CD14-positive monocyte (primary cell): ENCODE measurements at regions not wholly inside any gene's neighbourhood (a gene's known extent, or its start where the extent isn't known, plus 50 kb on each side); places are given as distances from the start of the nearest gene placed in this dataset.

ENCODE experiments used
- DNase-seq, 3 donors: peaks; one replicate each; pipeline ENCODE4 v3.0.0-alpha.2; 2011 to 2022
- H2AFZ ChIP-seq: 2 replicates; pipeline ENCODE4 v1.6.0; 2012; ENCODE audit warnings: mild to moderate bottlenecking, low read depth, low read length, inconsistent platforms; ENCODE audit not compliant: insufficient read depth, poor library complexity, severe bottlenecking
- H3K27ac ChIP-seq, 2 donors: 1 replicate in 1 of 2; 2 replicates in 1 of 2; pipeline ENCODE4 v1.5.1; 2012 to 2013; ENCODE audit warnings: low read length in 2 of 2, control low read depth in 1 of 2, inconsistent platforms in 1 of 2, low read depth in 1 of 2, mild to moderate bottlenecking in 1 of 2
- H3K27me3 ChIP-seq, 2 donors: one replicate each; pipeline versions ENCODE4 v1.6.0 to v1.6.1; 2011 to 2013; ENCODE audit warnings: low read length in 2 of 2; ENCODE audit not compliant: control insufficient read depth in 2 of 2, insufficient read depth in 2 of 2
- H3K36me3 ChIP-seq, 2 donors: replicated peaks in 1 of 2; 1 replicate in 1 of 2; 2 replicates in 1 of 2; pipeline versions ENCODE4 v1.5.1 to v1.6.1; 2012 to 2013; ENCODE audit warnings: low read length in 2 of 2, control low read depth in 1 of 2, inconsistent platforms in 1 of 2, mild to moderate bottlenecking in 1 of 2; ENCODE audit not compliant: insufficient read depth in 2 of 2, control insufficient read depth in 1 of 2
- H3K4me1 ChIP-seq, 2 donors: 1 replicate in 1 of 2; 2 replicates in 1 of 2; pipeline versions ENCODE4 v1.5.1 to v1.6.1; 2012 to 2013; ENCODE audit warnings: low read length in 2 of 2, control low read depth in 1 of 2, inconsistent platforms in 1 of 2, mild to moderate bottlenecking in 1 of 2, moderate library complexity in 1 of 2; ENCODE audit not compliant: insufficient read depth in 2 of 2, control insufficient read depth in 1 of 2
- H3K4me2 ChIP-seq: replicated peaks from 2 replicates; pipeline ENCODE3; 2012; ENCODE audit warnings: low read length, moderate library complexity, mild to moderate bottlenecking; ENCODE audit not compliant: poor library complexity, severe bottlenecking; ENCODE audit errors: extremely low read depth
- H3K4me3 ChIP-seq, 3 experiments: fragments of 200-600 bp in 1 of 3; sonication (generic) in 1 of 3; replicated peaks in 1 of 3; 1 replicate in 2 of 3; 2 replicates in 1 of 3; pipeline ENCODE4 v1.5.1; 2011 to 2013; ENCODE audit warnings: low read length in 3 of 3, mild to moderate bottlenecking in 3 of 3, control low read depth in 2 of 3, low read depth in 2 of 3, inconsistent platforms in 1 of 3, moderate library complexity in 1 of 3
- H3K79me2 ChIP-seq: 2 replicates; pipeline ENCODE4 v1.6.0; 2012; ENCODE audit warnings: mild to moderate bottlenecking, control low read depth, inconsistent platforms, low read length, moderate library complexity; ENCODE audit not compliant: insufficient read depth
- H3K9ac ChIP-seq: 2 replicates; pipeline ENCODE4 v1.6.0; 2017; ENCODE audit warnings: low read length, mild to moderate bottlenecking; ENCODE audit not compliant: insufficient read depth, poor library complexity, severe bottlenecking
- H3K9me3 ChIP-seq, 2 donors: replicated peaks in 1 of 2; 1 replicate in 1 of 2; 2 replicates in 1 of 2; pipeline versions ENCODE4 v1.5.1 to v1.6.1; 2012 to 2013; ENCODE audit warnings: low read length in 2 of 2, control low read depth in 1 of 2; ENCODE audit not compliant: control insufficient read depth in 1 of 2, insufficient read depth in 1 of 2
- H4K20me1 ChIP-seq: 2 replicates; pipeline ENCODE4 v1.6.0; 2012; ENCODE audit warnings: mild to moderate bottlenecking, low read length, control low read depth, moderate library complexity; ENCODE audit not compliant: insufficient read depth
- H3K27ac Mint-ChIP-seq, 7 donors: one replicate each; pipeline ENCODE4 v1.8.0; 2020; ENCODE audit warnings: mild to moderate bottlenecking in 7 of 7, mixed read lengths in 7 of 7, moderate library complexity in 6 of 7, inconsistent platforms in 2 of 7
- H3K27me3 Mint-ChIP-seq, 3 donors: one replicate each; pipeline ENCODE4 v1.8.0; 2021 to 2022; ENCODE audit warnings: low read depth in 3 of 3, mild to moderate bottlenecking in 3 of 3, mixed read lengths in 3 of 3, moderate library complexity in 3 of 3, inconsistent platforms in 1 of 3
- H3K36me3 Mint-ChIP-seq, 2 donors: one replicate each; pipeline ENCODE4 v1.8.0; 2020; ENCODE audit warnings: mixed read lengths in 2 of 2, inconsistent platforms in 1 of 2, mild to moderate bottlenecking in 1 of 2
- H3K4me1 Mint-ChIP-seq: one replicate; pipeline ENCODE4 v1.8.0; 2020; ENCODE audit warnings: mild to moderate bottlenecking, mixed read lengths
- H3K4me3 Mint-ChIP-seq, 2 donors: one replicate each; pipeline ENCODE4 v1.8.0; 2020; ENCODE audit warnings: mild to moderate bottlenecking in 2 of 2, mixed read lengths in 2 of 2, moderate library complexity in 1 of 2
- H3K9me3 Mint-ChIP-seq, 7 donors: one replicate each; pipeline ENCODE4 v1.8.0; 2020 to 2022; ENCODE audit warnings: mixed read lengths in 7 of 7, mild to moderate bottlenecking in 6 of 7, moderate library complexity in 6 of 7, inconsistent platforms in 2 of 7
- WGBS: methylation state at CpG from one replicate; pipeline ENCODE4 v1.1.5; 2013; ENCODE audit warnings: missing lambda C conversion rate; ENCODE audit not compliant: insufficient coverage; 5-methylcytosine and 5-hydroxymethylcytosine counted together
- intact Hi-C, 2 donors: fragments of 100-400 bp; cut with micrococcal nuclease; formaldehyde crosslinking; loops; one replicate each; pipeline versions ENCODE4 v1.15.0 to v1.15.1; 2023
- TF ChIP-seq, protein P1 (sequence below): fragments of 200-600 bp; IDR thresholded peaks from one replicate; pipeline ENCODE4 v1.8.0; 2022; ENCODE audit warnings: antibody characterized with exemption, mild to moderate bottlenecking

GRCh38 chr14:43939836-43940235, 567.2 kb downstream of the FSCB start:
- Mint-ChIP-seq H3K4me3 (no peak overlapping the region), H3K4me1 (no peaks in the 10 kb centered on the region), H3K27me3 (peaks cover 0 to 1% (median 0%) of the 10 kb centered on the region in 3 donors), H3K9me3 (peaks cover 5 to 38% (median 11%) of the 10 kb centered on the region in 7 donors), H3K27ac (no peak overlapping the region), H3K36me3 (no peaks in the 10 kb centered on the region)
- no peak overlapping the region for H3K27ac ChIP-seq
- H3K4me2 ChIP-seq: no peak overlapping the region
- no peak for DNase-seq
- no peak overlapping the region for H3K9ac ChIP-seq
- H4K20me1 ChIP-seq: no peaks in the 10 kb centered on the region
- no peaks in the 10 kb centered on the region for H3K79me2 ChIP-seq
- H3K4me3 ChIP-seq: no peak overlapping the region
- intact Hi-C loops: no loop called here
- no peaks in the 10 kb centered on the region for H3K27me3 ChIP-seq
- H3K9me3 ChIP-seq: peaks cover 16 to 18% of the 10 kb centered on the region in 2 donors
- no peaks in the 10 kb centered on the region for H3K36me3 ChIP-seq
- H2AFZ ChIP-seq: no peak overlapping the region
- TF ChIP-seq, protein P1, sequence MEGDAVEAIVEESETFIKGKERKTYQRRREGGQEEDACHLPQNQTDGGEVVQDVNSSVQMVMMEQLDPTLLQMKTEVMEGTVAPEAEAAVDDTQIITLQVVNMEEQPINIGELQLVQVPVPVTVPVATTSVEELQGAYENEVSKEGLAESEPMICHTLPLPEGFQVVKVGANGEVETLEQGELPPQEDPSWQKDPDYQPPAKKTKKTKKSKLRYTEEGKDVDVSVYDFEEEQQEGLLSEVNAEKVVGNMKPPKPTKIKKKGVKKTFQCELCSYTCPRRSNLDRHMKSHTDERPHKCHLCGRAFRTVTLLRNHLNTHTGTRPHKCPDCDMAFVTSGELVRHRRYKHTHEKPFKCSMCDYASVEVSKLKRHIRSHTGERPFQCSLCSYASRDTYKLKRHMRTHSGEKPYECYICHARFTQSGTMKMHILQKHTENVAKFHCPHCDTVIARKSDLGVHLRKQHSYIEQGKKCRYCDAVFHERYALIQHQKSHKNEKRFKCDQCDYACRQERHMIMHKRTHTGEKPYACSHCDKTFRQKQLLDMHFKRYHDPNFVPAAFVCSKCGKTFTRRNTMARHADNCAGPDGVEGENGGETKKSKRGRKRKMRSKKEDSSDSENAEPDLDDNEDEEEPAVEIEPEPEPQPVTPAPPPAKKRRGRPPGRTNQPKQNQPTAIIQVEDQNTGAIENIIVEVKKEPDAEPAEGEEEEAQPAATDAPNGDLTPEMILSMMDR: no peak
- 86% methylated on average over 10 of the region's 11 CpGs for WGBS
- H3K4me1 ChIP-seq: no peaks in the 10 kb centered on the region

DNA sequence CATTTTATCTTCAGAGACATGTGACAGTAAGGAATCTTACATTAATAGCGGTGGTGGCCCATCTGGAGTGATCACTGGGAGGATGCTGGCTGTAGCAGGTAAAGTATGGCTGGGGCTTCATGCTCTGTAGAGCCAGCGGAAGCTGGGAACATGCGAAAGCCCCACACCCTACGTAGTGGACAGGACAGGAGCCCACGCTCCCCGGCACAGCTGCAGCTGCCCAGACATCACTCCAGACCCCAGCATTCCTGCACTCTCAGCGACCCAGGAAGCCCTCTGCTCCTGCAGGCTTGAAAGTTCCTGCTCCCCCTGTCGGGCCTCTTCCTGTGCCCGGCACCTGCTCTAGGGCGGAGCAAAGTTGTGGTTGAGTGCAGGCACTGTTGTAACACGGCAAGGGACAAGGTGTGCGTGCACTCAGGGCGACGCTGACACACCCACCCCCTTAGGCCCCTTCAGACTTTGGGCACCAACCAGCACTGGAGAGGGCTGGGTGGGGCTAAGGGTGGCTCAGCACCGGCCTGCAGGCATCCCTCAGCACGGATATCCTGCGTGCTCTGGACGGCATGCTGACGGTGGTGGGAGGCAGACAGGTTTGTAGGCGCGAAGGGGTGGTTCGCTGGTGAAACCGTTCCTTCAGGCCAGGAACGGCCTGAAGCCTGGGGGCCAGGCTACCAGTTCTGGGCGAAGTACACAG, 568.3 kb downstream of the FSCB start:
- no peak for DNase-seq
- intact Hi-C loops: no loop called here
- Histone ChIP-seq H3K4me1 (no peaks in the 10 kb centered on the region), H3K4me2 (no peak overlapping the region), H4K20me1 (no peaks in the 10 kb centered on the region), H3K9ac (no peak overlapping the region), H3K4me3 (no peak overlapping the region), H3K36me3 (no peaks in the 10 kb centered on the region), H3K27me3 (no peaks in the 10 kb centered on the region), H3K79me2 (no peaks in the 10 kb centered on the region), H2AFZ (no peak overlapping the region), H3K27ac (no peak overlapping the region), H3K9me3 (peaks cover 16 to 18% of the 10 kb centered on the region in 2 donors)
- no peak overlapping the region for H3K27ac Mint-ChIP-seq
- no peaks in the 10 kb centered on the region for H3K4me1 Mint-ChIP-seq
- 91% methylated on average over 20 of the region's 25 CpGs for WGBS
- peaks cover 0 to 1% (median 0%) of the 10 kb centered on the region in 3 donors for H3K27me3 Mint-ChIP-seq
- H3K9me3 Mint-ChIP-seq: peaks cover 5 to 38% (median 11%) of the 10 kb centered on the region in 7 donors
- no peak overlapping the region for H3K4me3 Mint-ChIP-seq
- no peaks in the 10 kb centered on the region for H3K36me3 Mint-ChIP-seq
- TF ChIP-seq, protein P1: no peak
